WTC11 (cell line): ENCODE measurements at regions not wholly inside any gene's neighbourhood (a gene's known extent, or its start where the extent isn't known, plus 50 kb on each side); places are given as distances from the start of the nearest gene placed in this dataset.

Experiments used
- ATAC-seq: fragments of 200-7000 bp; cut with Tn5 transposase; 2 replicates; pipeline ENCODE4 v1.10.0; 2021; ENCODE audit warnings: mild to moderate bottlenecking, moderate library complexity
- CTCF ChIA-PET: fragments of 300-600 bp; sonication (Branson Sonifier 250); formaldehyde crosslinking; loops from one replicate; lab custom pipeline; 2021; ENCODE audit warnings: antibody characterized with exemption; lab: Charles Lee
- POLR2A ChIA-PET: fragments of 350-600 bp; sonication (Branson Sonifier 250); formaldehyde crosslinking; loops from one replicate; lab custom pipeline; 2021; ENCODE audit warnings: antibody characterized with exemption; lab: Charles Lee
- DNase-seq: peaks from one replicate; pipeline ENCODE4 v3.0.0; 2021; ENCODE audit warnings: low spot score
- H3K27ac Mint-ChIP-seq: 2 replicates; pipeline ENCODE4 v1.8.0; 2021; ENCODE audit warnings: mixed read lengths
- H3K27me3 Mint-ChIP-seq: 2 replicates; pipeline ENCODE4 v1.8.0; 2021; ENCODE audit warnings: low read depth, mild to moderate bottlenecking, moderate library complexity, mixed read lengths
- H3K36me3 Mint-ChIP-seq: 2 replicates; pipeline ENCODE4 v1.8.0; 2021; ENCODE audit warnings: mixed read lengths
- H3K4me1 Mint-ChIP-seq: 2 replicates; pipeline ENCODE4 v1.8.0; 2022; ENCODE audit warnings: mixed read lengths
- H3K4me3 Mint-ChIP-seq: 2 replicates; pipeline ENCODE4 v1.8.0; 2021; ENCODE audit warnings: mild to moderate bottlenecking, moderate library complexity, mixed read lengths
- H3K9me3 Mint-ChIP-seq: 2 replicates; pipeline ENCODE4 v1.8.0; 2021; ENCODE audit warnings: mixed read lengths
- CBFB ChIP-seq: sonication (generic); formaldehyde crosslinking; IDR thresholded peaks from 2 replicates; pipeline ENCODE4 v1.8.1; 2022; ENCODE audit warnings: mild to moderate bottlenecking, low read depth, missing genetic modification reagents
- ELF4 ChIP-seq: sonication (generic); formaldehyde crosslinking; IDR thresholded peaks from 2 replicates; pipeline ENCODE4 v1.8.1; 2022; ENCODE audit warnings: low read depth, mild to moderate bottlenecking, moderate library complexity, missing genetic modification reagents
- EMX1 ChIP-seq: fragments of 250-450 bp; sonication (Bioruptor Pico); IDR thresholded peaks from 2 replicates; pipeline ENCODE4 v1.8.0; 2021; ENCODE audit warnings: mild to moderate bottlenecking
- FOXP1 ChIP-seq: sonication (generic); formaldehyde crosslinking; IDR thresholded peaks from 2 replicates; pipeline ENCODE4 v1.8.0; 2022; ENCODE audit warnings: missing genetic modification reagents, mild to moderate bottlenecking, moderate library complexity, borderline replicate concordance
- GABPB1 ChIP-seq: sonication (generic); formaldehyde crosslinking; IDR thresholded peaks from 2 replicates; pipeline ENCODE4 v1.8.1; 2023; ENCODE audit warnings: mild to moderate bottlenecking, missing genetic modification reagents
- JAZF1 ChIP-seq: fragments of 250-450 bp; sonication (Bioruptor Pico); IDR thresholded peaks from 2 replicates; pipeline ENCODE4 v1.9.0; 2021; ENCODE audit warnings: moderate library complexity, mild to moderate bottlenecking, inconsistent platforms
- JUN ChIP-seq: sonication (generic); formaldehyde crosslinking; IDR thresholded peaks from 2 replicates; pipeline ENCODE4 v1.8.0; 2023; ENCODE audit warnings: mild to moderate bottlenecking, missing genetic modification reagents
- NR2C2 ChIP-seq: sonication (generic); formaldehyde crosslinking; IDR thresholded peaks from 2 replicates; pipeline ENCODE4 v1.8.0; 2022; ENCODE audit warnings: mild to moderate bottlenecking, missing genetic modification reagents
- NR3C1 ChIP-seq: sonication (generic); formaldehyde crosslinking; conservative IDR thresholded peaks from 2 replicates; pipeline ENCODE4 v1.8.1; 2023; ENCODE audit warnings: low read depth, mild to moderate bottlenecking, missing genetic modification reagents
- SMAD4 ChIP-seq: sonication (generic); formaldehyde crosslinking; IDR thresholded peaks from 2 replicates; pipeline ENCODE4 v1.8.0; 2022; ENCODE audit warnings: mild to moderate bottlenecking, missing genetic modification reagents
- TEAD1 ChIP-seq: sonication (generic); formaldehyde crosslinking; IDR thresholded peaks from 2 replicates; pipeline ENCODE4 v1.8.0; 2022; ENCODE audit warnings: mild to moderate bottlenecking, missing genetic modification reagents
- TEAD4 ChIP-seq: sonication (generic); formaldehyde crosslinking; IDR thresholded peaks from 2 replicates; pipeline ENCODE4 v1.8.0; 2022; ENCODE audit warnings: mild to moderate bottlenecking, missing genetic modification reagents
- TP53 ChIP-seq: sonication (generic); formaldehyde crosslinking; IDR thresholded peaks from 2 replicates; pipeline ENCODE4 v1.8.1; 2023; ENCODE audit warnings: mild to moderate bottlenecking, missing genetic modification reagents
- TF ChIP-seq, protein P1 (sequence below): sonication (generic); formaldehyde crosslinking; IDR thresholded peaks from 2 replicates; pipeline ENCODE4 v1.8.1; 2023; ENCODE audit warnings: mild to moderate bottlenecking, missing genetic modification reagents, borderline replicate concordance
- TF ChIP-seq, protein P2 (sequence below): sonication (generic); formaldehyde crosslinking; IDR thresholded peaks from 2 replicates; pipeline ENCODE4 v1.8.0; 2023; ENCODE audit warnings: mild to moderate bottlenecking, missing genetic modification reagents
- TF ChIP-seq, protein P3 (sequence below): sonication (generic); formaldehyde crosslinking; IDR thresholded peaks from 2 replicates; pipeline ENCODE4 v1.8.0; 2023; ENCODE audit warnings: missing genetic modification reagents, mild to moderate bottlenecking, borderline replicate concordance
- TF ChIP-seq, protein P4 (sequence below): sonication (generic); formaldehyde crosslinking; conservative IDR thresholded peaks from 2 replicates; pipeline ENCODE4 v1.8.1; 2023; ENCODE audit warnings: mild to moderate bottlenecking, low read depth, missing genetic modification reagents, moderate library complexity

DNA sequence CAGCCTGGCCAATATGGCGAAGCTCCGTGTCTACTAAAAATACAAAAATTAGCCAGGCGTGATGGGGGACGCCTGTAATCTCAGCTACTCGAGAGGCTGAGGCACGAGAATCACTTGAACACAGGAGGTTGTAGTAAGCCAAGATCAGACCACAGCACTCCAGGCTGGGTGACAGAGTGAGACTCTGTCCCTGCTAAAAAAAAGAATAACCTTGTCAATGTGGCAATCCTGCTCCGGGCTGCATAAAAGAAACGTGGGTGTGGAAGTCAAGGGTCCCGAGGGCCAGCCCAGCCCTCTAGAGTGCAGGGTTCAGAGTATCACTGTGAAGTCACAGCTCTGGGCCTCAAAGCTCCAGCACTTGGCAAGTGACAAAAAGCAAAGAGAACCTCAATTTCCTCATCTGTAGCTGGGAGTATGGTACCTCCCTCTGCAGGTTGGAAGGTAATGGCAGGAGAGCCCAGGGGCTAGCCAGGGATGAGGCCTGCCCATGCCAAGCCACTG, 73.5 kb upstream of the IQSEC1 start:
- Mint-ChIP-seq H3K27me3 (no peaks in the 10 kb centered on the region), H3K9me3 (peaks cover 10% of the 10 kb centered on the region; the same call in 1 of the 2 replicates), H3K36me3 (0 out of 2 replicates have a peak, but pooled peaks cover 2% of the 10 kb centered on the region), H3K27ac (no peak overlapping the region), H3K4me1 (peaks cover 3% of the 10 kb centered on the region; the same call in 1 of the 2 replicates), H3K4me3 (no peak overlapping the region)
- TF ChIP-seq, protein P1, sequence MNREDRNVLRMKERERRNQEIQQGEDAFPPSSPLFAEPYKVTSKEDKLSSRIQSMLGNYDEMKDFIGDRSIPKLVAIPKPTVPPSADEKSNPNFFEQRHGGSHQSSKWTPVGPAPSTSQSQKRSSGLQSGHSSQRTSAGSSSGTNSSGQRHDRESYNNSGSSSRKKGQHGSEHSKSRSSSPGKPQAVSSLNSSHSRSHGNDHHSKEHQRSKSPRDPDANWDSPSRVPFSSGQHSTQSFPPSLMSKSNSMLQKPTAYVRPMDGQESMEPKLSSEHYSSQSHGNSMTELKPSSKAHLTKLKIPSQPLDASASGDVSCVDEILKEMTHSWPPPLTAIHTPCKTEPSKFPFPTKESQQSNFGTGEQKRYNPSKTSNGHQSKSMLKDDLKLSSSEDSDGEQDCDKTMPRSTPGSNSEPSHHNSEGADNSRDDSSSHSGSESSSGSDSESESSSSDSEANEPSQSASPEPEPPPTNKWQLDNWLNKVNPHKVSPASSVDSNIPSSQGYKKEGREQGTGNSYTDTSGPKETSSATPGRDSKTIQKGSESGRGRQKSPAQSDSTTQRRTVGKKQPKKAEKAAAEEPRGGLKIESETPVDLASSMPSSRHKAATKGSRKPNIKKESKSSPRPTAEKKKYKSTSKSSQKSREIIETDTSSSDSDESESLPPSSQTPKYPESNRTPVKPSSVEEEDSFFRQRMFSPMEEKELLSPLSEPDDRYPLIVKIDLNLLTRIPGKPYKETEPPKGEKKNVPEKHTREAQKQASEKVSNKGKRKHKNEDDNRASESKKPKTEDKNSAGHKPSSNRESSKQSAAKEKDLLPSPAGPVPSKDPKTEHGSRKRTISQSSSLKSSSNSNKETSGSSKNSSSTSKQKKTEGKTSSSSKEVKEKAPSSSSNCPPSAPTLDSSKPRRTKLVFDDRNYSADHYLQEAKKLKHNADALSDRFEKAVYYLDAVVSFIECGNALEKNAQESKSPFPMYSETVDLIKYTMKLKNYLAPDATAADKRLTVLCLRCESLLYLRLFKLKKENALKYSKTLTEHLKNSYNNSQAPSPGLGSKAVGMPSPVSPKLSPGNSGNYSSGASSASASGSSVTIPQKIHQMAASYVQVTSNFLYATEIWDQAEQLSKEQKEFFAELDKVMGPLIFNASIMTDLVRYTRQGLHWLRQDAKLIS, result no peak
- TF ChIP-seq, protein P2, sequence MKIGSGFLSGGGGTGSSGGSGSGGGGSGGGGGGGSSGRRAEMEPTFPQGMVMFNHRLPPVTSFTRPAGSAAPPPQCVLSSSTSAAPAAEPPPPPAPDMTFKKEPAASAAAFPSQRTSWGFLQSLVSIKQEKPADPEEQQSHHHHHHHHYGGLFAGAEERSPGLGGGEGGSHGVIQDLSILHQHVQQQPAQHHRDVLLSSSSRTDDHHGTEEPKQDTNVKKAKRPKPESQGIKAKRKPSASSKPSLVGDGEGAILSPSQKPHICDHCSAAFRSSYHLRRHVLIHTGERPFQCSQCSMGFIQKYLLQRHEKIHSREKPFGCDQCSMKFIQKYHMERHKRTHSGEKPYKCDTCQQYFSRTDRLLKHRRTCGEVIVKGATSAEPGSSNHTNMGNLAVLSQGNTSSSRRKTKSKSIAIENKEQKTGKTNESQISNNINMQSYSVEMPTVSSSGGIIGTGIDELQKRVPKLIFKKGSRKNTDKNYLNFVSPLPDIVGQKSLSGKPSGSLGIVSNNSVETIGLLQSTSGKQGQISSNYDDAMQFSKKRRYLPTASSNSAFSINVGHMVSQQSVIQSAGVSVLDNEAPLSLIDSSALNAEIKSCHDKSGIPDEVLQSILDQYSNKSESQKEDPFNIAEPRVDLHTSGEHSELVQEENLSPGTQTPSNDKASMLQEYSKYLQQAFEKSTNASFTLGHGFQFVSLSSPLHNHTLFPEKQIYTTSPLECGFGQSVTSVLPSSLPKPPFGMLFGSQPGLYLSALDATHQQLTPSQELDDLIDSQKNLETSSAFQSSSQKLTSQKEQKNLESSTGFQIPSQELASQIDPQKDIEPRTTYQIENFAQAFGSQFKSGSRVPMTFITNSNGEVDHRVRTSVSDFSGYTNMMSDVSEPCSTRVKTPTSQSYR, result no peak
- no peak for TF ChIP-seq EMX1
- TF ChIP-seq, protein P3, sequence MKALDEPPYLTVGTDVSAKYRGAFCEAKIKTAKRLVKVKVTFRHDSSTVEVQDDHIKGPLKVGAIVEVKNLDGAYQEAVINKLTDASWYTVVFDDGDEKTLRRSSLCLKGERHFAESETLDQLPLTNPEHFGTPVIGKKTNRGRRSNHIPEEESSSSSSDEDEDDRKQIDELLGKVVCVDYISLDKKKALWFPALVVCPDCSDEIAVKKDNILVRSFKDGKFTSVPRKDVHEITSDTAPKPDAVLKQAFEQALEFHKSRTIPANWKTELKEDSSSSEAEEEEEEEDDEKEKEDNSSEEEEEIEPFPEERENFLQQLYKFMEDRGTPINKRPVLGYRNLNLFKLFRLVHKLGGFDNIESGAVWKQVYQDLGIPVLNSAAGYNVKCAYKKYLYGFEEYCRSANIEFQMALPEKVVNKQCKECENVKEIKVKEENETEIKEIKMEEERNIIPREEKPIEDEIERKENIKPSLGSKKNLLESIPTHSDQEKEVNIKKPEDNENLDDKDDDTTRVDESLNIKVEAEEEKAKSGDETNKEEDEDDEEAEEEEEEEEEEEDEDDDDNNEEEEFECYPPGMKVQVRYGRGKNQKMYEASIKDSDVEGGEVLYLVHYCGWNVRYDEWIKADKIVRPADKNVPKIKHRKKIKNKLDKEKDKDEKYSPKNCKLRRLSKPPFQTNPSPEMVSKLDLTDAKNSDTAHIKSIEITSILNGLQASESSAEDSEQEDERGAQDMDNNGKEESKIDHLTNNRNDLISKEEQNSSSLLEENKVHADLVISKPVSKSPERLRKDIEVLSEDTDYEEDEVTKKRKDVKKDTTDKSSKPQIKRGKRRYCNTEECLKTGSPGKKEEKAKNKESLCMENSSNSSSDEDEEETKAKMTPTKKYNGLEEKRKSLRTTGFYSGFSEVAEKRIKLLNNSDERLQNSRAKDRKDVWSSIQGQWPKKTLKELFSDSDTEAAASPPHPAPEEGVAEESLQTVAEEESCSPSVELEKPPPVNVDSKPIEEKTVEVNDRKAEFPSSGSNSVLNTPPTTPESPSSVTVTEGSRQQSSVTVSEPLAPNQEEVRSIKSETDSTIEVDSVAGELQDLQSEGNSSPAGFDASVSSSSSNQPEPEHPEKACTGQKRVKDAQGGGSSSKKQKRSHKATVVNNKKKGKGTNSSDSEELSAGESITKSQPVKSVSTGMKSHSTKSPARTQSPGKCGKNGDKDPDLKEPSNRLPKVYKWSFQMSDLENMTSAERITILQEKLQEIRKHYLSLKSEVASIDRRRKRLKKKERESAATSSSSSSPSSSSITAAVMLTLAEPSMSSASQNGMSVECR, result no peak
- no peak for TF ChIP-seq TEAD1
- TF ChIP-seq FOXP1 (CRISPR knock-in tag), result no peak
- TF ChIP-seq NR2C2 (CRISPR knock-in tag), result no peak
- TF ChIP-seq CBFB (CRISPR knock-in tag), result no peak
- TF ChIP-seq GABPB1 (CRISPR knock-in tag), result no peak
- TF ChIP-seq ELF4 (CRISPR knock-in tag), result no peak
- no peak for TF ChIP-seq SMAD4 (CRISPR knock-in tag)
- TF ChIP-seq, protein P4, sequence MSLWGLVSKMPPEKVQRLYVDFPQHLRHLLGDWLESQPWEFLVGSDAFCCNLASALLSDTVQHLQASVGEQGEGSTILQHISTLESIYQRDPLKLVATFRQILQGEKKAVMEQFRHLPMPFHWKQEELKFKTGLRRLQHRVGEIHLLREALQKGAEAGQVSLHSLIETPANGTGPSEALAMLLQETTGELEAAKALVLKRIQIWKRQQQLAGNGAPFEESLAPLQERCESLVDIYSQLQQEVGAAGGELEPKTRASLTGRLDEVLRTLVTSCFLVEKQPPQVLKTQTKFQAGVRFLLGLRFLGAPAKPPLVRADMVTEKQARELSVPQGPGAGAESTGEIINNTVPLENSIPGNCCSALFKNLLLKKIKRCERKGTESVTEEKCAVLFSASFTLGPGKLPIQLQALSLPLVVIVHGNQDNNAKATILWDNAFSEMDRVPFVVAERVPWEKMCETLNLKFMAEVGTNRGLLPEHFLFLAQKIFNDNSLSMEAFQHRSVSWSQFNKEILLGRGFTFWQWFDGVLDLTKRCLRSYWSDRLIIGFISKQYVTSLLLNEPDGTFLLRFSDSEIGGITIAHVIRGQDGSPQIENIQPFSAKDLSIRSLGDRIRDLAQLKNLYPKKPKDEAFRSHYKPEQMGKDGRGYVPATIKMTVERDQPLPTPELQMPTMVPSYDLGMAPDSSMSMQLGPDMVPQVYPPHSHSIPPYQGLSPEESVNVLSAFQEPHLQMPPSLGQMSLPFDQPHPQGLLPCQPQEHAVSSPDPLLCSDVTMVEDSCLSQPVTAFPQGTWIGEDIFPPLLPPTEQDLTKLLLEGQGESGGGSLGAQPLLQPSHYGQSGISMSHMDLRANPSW, result no peak
- no peak for TF ChIP-seq JAZF1
- no peak for TF ChIP-seq NR3C1 (CRISPR knock-in tag)
- TF ChIP-seq TP53 (CRISPR knock-in tag), result no peak
- no peak for TF ChIP-seq TEAD4
- no peak for TF ChIP-seq JUN (CRISPR knock-in tag)
- DNase-seq (peak; percentile 1), ATAC-seq (no peak)
- ChIA-PET CTCF (interaction anchor here (0.9 to 3.2 kb wide), 5 partner anchors 11 to 333 kb away, joined by 3 to 18 read pairs (median 9); partner anchors contain the start of gene HDAC11), POLR2A (no interaction called here)
